B cell (primary cell): ENCODE measurements at regions not wholly inside any gene's neighbourhood (a gene's known extent, or its start where the extent isn't known, plus 50 kb on each side); places are given as distances from the start of the nearest gene placed in this dataset.

Experiments used
- EZH2 ChIP-seq: IDR thresholded peaks from 2 replicates; pipeline ENCODE4 v1.6.1; 2012; ENCODE audit warnings: borderline replicate concordance, low read depth, mild to moderate bottlenecking, moderate library complexity, low read length; ENCODE audit not compliant: insufficient read depth, poor library complexity, severe bottlenecking
- TF ChIP-seq, protein P1 (sequence below): fragments of 200-600 bp; IDR thresholded peaks from one replicate; pipeline ENCODE4 v1.8.0; 2022; ENCODE audit warnings: antibody characterized with exemption, mild to moderate bottlenecking

DNA sequence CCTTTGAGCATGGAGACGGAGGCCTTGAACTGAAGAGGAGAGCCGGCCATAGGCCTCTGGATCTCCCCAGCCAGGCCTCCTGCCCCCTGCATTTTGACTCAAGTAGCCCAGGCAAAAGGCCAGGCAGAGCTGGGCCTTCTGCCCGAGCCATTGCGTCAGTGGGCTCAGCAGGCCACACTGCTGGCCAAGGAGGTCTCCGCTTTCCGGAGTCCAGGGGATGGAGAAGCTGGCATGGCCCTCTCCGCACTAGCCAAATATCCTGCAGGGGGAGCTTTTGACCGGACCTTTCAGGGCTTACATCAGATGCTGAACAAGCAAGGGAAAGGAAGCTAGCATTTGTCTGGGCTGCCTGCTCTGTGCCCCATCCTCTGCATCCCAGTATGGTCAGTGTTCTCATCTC, 386.8 kb downstream of the TRIM36 start:
- TF ChIP-seq, protein P1, sequence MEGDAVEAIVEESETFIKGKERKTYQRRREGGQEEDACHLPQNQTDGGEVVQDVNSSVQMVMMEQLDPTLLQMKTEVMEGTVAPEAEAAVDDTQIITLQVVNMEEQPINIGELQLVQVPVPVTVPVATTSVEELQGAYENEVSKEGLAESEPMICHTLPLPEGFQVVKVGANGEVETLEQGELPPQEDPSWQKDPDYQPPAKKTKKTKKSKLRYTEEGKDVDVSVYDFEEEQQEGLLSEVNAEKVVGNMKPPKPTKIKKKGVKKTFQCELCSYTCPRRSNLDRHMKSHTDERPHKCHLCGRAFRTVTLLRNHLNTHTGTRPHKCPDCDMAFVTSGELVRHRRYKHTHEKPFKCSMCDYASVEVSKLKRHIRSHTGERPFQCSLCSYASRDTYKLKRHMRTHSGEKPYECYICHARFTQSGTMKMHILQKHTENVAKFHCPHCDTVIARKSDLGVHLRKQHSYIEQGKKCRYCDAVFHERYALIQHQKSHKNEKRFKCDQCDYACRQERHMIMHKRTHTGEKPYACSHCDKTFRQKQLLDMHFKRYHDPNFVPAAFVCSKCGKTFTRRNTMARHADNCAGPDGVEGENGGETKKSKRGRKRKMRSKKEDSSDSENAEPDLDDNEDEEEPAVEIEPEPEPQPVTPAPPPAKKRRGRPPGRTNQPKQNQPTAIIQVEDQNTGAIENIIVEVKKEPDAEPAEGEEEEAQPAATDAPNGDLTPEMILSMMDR, result no peak
- no peak for TF ChIP-seq EZH2
